HG03060 (cell line): ENCODE measurements at regions not wholly inside any gene's neighbourhood (a gene's known extent, or its start where the extent isn't known, plus 50 kb on each side); places are given as distances from the start of the nearest gene placed in this dataset.
"Not testable (repeated sequence)": the region's sequence is repeated elsewhere in the genome, so short reads cannot be mapped to it uniquely, and the experiment has no call there.

Experiments used
- ATAC-seq: cut with Tn5 transposase; IDR thresholded peaks from one replicate; pipeline ENCODE4 v1.9.1; 2021; ENCODE audit warnings: low read depth, moderate number of reproducible peaks; ENCODE audit not compliant: unreplicated experiment

DNA sequence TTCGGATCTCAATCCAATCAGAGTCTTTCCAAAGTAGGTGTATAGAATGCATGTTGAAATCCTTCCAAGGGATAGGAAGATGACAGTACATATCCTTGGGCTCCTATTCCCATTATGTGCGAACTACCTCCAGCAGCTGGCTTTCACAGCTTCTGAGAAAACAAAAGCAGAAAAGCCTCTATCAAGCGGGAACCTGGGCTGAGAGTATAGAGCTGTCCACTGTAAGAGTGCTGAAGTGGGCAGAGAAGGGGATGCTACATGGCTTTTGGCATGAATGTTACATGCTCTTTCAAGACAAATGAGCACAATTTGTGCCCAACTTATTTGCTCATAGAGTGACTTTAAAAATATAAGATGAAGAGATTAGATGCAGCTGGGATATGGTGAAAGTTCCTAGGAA, 993.5 kb downstream of the CDH8 start:
- no peak for ATAC-seq

DNA sequence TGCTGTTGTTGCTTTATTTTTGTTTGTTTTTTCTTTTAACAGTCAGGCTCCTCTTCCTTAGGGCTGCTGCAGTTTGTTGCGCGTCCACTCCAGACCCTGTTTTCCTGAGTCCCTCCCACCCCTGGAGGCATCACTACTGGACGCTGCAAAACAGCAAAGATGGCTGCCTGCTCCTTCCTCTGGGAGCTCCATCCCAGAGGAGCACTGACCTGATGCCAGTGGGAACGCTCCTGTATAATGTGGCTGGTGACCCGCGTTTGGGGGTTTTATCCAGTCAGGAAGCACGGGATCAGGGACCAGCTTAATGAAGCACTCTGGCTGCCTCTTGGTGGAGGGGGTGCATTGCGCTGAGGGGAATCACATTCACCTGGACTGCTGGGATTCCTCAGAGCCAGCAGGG, 1005.6 kb downstream of the CDH8 start:
- no peak for ATAC-seq

DNA sequence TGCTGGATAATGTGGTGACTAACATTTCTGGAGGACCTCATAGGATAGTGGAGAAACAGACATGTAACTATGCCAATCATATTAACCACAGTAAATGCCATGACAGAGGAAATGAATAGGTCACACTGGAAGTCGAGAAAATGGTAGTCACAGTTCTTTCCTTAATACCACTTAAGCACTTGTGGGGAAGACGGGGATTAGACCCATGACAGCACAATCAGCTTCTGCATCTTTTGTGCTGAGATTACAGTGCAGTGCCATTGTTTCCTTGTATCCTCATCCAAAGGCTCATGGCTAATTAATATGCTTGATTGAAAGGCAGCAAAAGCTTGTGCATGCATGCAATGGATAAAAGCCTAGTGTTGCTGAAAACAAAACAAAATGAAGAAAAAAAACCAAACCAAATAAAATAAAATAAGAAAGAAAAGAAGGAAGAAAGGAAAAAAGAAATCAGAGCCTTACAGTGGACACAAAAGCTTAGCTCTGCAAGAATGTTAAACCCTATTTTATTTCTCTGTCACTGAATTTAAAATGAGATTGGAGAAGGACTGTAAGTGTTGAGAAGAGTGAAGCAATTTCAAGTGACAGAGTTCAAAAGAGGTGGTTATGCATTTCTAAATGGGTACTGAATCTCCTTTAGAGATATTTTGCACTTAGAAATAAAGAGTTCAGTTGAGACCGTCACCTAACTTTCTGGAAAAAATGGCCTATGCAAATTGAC, 1011.9 kb downstream of the CDH8 start:
- no peak for ATAC-seq

DNA sequence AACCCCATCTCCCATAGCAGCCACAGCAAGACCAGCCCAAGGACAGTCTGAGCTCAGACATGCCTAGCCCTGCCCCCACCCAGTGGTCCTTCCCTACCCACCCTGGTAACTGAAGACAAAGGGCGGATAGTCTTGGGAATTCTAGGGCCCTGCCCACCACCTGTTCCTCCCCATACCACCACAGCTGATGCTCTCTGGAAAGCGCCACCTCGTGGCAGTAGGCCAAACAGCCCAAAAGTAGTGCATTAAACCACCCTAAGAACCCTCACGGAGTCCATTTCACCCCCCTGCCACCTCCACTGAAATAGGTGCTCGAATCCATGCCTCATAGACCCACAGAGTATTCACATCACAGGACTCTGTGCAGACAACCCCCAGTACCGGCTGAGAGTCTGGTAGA, 1021.4 kb downstream of the CDH8 start:
- no peak for ATAC-seq

DNA sequence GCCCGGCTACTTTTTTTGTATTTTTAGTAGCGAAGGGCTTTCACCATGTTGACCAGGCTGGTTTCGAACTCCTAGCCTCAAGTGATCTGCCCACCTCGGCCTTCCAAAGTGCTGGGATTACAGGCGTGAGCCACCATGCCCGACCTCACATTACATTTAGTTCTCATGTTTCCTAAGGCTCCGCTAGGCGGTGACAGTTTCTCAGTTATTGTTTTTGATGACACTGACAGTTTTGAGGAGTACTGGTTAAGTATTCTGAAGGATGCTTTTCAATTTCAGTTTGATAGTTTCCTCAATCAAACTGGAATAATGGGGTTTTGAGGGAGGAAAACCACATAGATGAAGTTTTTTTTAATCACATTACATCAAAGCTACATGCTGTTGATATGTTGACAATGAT, 1028.5 kb downstream of the CDH8 start:
- no peak for ATAC-seq

DNA sequence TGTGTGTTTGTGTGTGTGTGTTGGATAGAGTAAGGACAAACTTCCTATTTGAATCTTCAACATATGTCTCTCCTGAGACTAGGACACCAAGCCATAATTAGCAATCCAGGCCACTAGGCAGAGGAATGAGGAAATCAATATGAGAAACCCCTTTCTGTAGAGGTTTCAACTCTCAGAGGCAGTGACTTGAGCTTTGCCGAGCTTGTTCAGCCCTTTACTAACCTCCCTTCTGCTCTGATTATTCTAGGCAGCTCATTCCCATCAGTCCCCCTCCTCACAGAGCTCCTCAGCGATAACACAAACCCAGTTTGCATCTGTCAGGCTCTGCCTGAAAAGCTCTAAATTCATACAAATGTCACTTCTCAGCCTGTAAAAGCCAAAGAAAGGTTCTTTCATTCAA, 1030.3 kb downstream of the CDH8 start:
- ATAC-seq: no peak

DNA sequence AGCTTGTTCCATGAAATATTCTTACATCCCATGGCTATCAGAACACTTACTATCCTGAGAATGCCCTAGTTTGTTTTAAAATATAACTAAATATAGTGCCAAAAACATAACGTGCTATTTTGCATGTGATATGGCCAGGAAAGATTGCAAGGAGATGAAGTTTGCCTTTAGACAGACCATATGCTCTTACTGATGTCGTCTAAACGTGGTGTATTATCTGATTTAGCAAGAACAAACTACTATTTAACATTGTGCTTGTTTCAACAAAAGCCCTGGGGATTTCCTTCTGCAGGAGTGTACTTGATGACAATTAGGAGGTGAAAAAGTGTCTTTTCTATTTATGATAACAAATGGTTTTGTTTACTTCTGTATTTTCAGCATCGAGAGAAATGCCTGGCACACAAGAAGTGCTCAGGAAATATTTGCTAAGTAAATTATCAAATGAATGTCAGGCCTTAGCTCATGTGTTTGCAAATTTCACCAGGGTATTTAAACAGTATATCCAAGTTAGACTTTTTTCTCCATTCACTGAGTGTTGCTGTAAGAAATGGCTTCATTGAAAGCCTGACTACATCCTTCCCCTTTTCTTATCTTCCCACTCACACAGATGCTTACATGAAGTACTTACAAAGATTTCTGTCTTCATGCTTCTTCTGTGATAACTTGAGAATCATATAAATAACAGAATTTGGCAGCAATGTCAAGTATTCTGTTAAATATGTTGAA, 1033.6 kb downstream of the CDH8 start:
- no peak for ATAC-seq

DNA sequence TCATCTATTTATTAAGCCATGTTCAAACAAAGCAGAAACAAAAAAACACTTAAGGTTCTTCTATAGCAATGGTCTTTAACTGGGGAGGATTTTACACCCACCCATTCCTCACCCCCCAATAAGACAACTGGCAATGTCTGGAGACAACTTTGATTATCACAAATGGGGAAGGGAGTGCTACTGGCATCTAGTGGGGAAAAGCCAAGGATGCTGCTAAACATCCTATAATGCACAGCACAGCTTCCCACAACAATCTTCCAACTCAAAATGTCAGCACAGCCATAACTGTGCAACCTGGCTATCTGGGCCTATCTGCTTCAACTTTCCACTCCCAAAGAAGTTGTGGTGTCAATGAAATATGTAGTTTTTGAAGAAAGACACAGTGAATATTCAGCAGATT, 1044.4 kb downstream of the CDH8 start:
- ATAC-seq: no peak

DNA sequence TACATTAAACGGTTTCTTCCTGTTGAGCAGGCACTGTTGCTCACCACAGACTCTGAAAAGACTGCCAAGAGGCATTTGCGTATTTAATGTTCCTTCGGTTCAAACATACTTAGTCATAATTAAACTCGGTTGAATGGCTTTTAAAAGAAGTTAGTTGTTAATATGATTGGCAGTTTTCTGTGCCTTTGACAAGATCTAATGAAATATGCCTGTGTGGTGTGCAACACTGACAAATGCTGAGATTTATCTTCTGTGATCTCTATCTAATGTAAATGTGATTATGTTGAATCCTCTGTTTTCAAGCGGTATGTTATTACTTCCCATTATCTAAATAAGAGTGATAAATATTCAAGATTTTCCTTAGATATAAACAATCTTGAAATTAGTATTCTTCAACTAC, 1046.6 kb downstream of the CDH8 start:
- ATAC-seq: no peak

DNA sequence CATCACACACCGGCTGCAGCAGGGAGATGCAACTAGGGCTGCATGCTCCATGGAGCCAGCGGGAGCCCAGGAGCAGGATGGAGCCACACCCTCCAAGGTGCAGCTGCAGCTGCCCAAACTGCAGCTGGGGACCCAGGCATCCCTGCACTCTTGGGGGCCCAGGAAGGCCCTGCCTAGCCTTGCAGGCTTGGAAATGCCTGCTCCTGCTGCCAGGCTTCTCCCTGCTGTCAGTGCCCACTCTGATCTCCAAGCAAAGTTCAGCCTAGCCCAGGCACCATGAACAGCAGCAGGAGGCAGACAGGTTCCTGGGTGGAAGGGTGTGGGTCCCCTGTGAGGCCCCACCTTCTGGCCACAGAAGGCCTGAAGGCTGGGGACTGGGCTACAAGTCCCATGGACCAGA, 1057.1 kb downstream of the CDH8 start:
- no peak for ATAC-seq

DNA sequence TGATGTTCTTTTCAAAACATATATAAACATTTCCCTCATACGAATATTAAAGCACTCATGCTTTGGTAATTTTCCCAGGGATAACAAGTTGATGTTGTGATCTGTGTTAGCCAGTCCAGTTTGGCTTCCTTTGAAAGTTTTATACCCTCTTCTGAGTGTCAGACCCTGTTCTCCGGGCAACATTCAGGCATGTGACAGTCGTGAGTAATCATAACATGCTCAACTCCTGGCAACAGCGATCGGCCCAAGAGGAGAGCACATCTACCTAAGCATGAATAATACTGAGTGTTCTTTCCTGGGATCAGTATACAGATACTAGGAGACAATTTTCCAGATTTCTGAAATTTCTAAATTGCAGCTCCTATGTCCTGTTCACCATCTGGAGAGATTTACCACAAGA, 1086.4 kb downstream of the CDH8 start:
- ATAC-seq: no peak

DNA sequence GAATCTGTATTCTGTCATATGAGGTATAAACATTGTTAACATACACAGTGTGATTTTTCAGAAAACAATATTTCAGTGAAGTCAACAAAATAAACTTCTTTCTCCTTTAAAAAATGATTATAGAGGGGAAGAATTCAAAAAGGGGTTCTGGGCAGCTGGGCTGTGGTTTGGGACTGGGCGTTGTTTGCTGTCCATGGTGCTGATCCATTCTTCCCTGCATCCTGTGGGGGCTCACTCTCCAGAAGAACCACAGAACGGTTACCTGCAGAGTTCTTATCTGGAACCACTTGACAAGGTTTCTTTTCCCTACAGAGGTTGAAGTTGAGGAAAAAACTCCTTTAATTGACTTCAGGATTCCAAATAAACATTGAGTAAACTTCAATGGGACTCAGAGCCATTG, 1091.0 kb downstream of the CDH8 start:
- no peak for ATAC-seq

DNA sequence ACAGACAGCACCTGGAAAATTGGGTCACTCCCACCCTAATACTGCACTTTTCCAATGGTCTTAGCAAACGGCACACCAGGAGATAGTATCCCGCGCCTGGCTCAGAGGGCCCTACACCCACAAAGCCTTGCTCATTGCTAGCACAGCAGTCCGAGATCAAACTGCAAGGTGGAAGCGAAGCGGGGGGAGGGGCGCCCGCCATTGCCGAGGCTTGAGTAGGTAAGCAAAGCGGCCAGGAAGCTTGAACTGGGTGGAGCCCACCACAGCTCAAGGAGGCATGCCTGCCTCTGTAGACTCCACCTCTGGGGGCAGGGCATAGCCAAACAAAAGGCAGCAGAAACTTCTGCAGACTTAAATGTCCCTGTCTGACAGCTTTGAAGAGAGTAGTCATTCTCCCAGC, 1100.0 kb downstream of the CDH8 start:
- ATAC-seq: not testable (repeated sequence)

DNA sequence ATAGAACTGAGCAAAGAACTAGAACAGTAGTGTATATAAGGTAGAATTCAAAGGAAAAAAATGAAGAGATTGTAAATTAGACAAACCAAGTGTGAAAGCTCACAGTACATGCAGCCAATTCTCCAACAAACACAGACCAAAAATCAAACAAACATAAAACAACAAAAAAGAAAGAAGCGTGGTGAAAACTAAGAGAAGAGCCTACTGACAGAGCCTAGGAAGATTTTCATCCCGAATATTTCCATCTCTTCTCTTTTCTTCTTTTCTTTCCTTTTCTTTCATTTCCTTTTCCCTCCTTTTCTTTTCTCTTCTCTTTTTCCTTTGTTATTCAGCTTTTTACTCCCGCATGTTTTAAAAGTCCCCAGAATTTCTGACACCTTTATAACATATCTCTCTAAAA, 1103.6 kb downstream of the CDH8 start:
- no peak for ATAC-seq

DNA sequence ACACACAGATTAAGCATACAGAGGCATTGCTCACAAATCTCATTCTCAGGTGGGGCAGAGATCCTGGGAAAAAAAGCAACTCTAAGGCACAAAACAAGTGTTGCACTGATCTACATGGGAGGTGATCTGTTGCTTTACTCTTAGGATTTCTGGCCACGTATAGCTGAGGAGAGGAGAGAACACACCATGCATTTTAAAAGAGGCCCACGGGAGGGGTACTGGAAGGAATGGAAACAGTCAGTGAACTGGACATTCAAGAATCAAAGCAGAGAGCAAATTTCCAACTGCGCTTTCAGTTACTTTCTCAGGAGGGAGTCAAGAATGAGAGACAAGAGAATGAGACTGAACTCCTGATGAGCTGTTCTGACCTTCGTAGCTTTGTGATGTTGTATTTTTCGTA, 1105.9 kb downstream of the CDH8 start:
- ATAC-seq: no peak

DNA sequence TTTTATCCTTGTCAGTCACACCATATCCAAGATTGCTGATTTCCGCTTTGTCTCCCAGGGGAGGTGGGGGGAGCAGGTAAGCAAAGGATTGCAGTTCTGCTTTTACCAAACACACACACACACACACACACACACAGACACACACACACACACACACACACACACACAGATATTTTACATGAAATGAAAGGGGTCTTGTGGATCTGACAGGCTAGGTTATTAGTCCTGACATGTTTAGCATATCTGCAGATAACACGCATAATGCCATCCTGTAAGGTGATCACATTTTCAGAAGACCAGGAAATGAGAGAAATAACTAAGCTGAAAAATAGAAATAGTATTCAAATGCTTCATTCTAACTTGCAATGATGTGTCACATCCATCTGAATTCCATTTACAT, 1113.3 kb downstream of the CDH8 start:
- no peak for ATAC-seq

DNA sequence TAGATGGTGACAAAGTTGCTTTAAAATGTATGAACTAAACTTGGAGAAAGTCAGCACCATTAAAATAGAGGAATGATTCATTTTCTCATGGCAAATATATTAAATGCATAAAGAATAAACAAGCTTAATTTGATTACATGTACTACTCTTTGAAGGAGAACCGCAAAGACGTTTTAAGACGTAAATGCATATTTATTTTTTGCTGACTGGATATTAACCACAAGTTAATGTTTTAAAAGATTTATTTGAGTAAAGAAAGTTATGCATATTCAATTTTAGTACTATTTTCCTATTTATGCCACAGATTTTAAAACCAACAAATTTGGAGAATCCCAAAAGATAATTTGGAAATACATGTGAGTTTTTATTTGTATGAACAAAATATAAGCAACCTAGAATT, 1121.9 kb downstream of the CDH8 start:
- ATAC-seq: no peak

DNA sequence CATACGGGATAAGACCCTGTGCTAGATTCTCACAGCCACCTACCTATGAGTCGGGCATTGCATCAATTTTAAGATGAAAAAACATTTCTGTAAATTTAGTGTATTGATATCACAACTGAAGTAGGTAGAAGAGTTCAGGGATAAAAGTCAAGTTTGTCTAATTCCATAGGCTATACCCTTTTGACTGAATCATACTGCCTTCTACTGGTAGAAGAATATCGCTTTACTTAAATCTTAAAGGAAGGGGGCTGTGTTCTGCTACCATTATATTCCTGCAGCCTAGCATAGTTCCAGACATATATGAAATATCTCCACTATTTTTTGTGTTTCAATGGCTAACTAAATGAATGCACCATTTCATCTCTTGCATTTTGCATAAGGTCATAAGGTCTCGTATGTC, 1128.6 kb downstream of the CDH8 start:
- no peak for ATAC-seq

DNA sequence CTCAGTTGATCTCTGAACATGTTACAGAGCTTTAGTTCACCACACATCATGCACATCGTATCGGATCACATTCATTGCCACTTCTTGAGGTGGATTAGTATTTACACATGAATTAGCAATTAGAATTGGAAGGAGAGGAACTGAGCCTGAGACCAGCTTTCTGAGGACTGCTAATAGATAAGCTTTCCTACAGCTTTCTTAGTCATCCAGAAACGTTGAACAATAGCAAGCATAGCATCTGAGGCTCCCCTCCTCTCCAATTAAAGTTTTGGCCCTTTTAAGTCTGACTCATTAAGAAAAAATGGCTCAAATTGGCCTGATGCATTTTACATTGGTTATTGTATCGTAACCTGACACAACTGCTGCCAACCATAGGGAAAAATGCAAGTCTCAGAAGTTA, 1130.4 kb downstream of the CDH8 start:
- ATAC-seq: no peak

DNA sequence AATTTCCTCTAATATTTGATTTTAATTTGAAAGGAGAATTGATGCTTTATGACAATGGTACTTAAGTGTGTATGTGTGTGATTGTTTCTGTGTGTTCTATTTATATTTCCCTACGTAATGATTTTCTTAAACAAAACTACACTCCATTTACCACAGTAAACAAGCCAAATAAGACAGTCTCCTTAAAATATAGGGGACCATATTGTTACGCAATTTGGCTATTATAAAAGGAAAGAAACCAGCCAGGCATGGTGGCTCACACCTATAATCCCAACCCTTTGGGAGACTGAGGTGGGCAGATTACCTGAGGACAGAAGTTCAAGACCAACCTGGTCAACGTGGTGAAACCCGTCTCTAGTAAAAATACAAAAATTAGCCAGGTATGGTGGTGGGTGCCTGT, 1134.1 kb downstream of the CDH8 start:
- no peak for ATAC-seq

DNA sequence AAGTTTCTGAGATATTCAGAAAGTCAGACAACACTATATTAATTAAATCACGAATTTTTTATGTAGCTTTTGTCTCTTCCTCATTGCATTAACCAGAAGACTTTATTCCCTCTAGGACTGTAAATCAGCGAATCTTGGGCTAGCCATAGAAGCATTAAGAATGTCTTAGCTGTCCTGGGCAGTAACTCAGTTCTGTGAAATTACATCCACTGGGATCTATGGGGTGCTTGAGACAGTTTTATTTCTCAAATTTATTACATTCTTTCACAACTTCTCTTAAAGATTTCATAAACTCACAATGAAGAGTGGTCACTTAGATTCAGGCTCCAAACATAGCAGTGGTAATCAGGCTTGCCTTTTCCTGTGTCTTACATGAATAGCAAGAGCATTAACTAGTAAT, 1153.4 kb downstream of the CDH8 start:
- no peak for ATAC-seq

DNA sequence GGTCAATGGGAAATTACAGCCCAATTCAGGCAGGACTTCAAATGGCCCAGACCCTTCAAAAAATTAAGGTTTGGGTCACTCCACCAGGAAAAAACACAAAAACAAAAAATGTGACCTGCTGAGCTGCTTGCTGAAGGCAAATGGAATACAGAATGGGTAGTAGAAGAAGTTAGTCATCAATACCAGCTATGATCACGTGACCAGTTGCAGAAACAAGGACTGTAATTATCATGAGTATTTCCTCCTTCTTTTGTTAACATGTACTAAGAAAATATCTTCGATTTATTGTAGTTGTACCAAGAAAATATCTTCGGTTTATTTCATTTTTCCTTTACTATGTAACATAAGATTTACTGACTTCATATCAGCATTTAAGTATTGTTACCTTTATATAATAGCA, 1183.6 kb downstream of the CDH8 start:
- no peak for ATAC-seq
